KMS-11 (cell line): ENCODE measurements at regions not wholly inside any gene's neighbourhood (a gene's known extent, or its start where the extent isn't known, plus 50 kb on each side); places are given as distances from the start of the nearest gene placed in this dataset.

Source experiments
- H2AFZ ChIP-seq: fragments of 200-600 bp; sonication (generic); 2 replicates; pipeline ENCODE4 v1.6.1; 2016; ENCODE audit warnings: antibody characterized with exemption, mixed run types, low read depth
- H3K27ac ChIP-seq: fragments of 200-600 bp; sonication (generic); 2 replicates; pipeline ENCODE4 v1.6.1; 2016; ENCODE audit warnings: mild to moderate bottlenecking, mixed run types
- H3K27me3 ChIP-seq: fragments of 200-600 bp; sonication (generic); 2 replicates; pipeline ENCODE4 v1.6.1; 2017; ENCODE audit warnings: mild to moderate bottlenecking, low read depth, mixed run types, moderate library complexity; ENCODE audit not compliant: insufficient read depth
- H3K36me3 ChIP-seq: fragments of 200-600 bp; sonication (generic); 2 replicates; pipeline ENCODE4 v1.6.1; 2017; ENCODE audit warnings: mild to moderate bottlenecking, mixed run types; ENCODE audit not compliant: insufficient read depth
- H3K4me1 ChIP-seq: fragments of 200-600 bp; sonication (generic); 2 replicates; pipeline ENCODE4 v1.6.1; 2016; ENCODE audit warnings: mild to moderate bottlenecking, low read depth, mixed run types; ENCODE audit not compliant: poor library complexity, severe bottlenecking
- H3K4me2 ChIP-seq: fragments of 200-600 bp; sonication (generic); 2 replicates; pipeline ENCODE4 v1.7.0; 2016; ENCODE audit warnings: mild to moderate bottlenecking, mixed run types
- H3K4me3 ChIP-seq: fragments of 200-600 bp; sonication (generic); IDR thresholded peaks from 2 replicates; pipeline ENCODE4 v1.6.1; 2017; ENCODE audit warnings: low read depth, low read length, mixed read lengths; ENCODE audit not compliant: insufficient read depth
- H3K79me2 ChIP-seq: fragments of 200-600 bp; sonication (generic); 2 replicates; pipeline ENCODE4 v1.6.1; 2016; ENCODE audit warnings: low read depth, mixed run types; ENCODE audit not compliant: insufficient read depth
- H3K9ac ChIP-seq: fragments of 200-600 bp; sonication (generic); 2 replicates; pipeline ENCODE4 v1.6.1; 2016; ENCODE audit warnings: mild to moderate bottlenecking, mixed run types
- H4K20me1 ChIP-seq: fragments of 200-600 bp; sonication (generic); 2 replicates; pipeline ENCODE4 v1.6.1; 2016; ENCODE audit warnings: mild to moderate bottlenecking, mixed run types; ENCODE audit not compliant: insufficient read depth
- TF ChIP-seq, protein P1 (sequence below): fragments of 200-600 bp; sonication (generic); conservative IDR thresholded peaks from 2 replicates; pipeline ENCODE4 v1.6.1; 2017; ENCODE audit warnings: low read depth, mild to moderate bottlenecking, antibody characterized with exemption, low read length, moderate library complexity, mixed read lengths

DNA sequence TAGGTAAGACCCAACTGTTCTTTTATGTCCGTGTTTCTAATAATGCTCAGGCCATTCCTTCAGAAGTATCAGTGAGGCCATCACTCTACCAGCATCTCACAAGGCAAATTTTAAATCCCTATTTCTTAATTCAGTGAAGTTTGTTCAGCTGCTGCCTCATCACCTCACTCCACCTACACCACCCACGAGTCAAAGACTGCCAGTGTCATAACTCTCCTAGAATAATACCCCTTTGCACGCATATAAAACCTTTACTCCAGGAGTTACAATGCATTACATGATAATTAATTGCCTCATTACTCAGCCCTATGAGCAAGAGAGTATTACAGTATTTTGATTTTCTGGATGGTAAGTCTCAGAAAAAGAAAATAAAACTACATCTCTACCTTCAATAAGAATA, 793.6 kb downstream of the TFAP2A start:
- Histone ChIP-seq H3K27ac (no peak overlapping the region), H2AFZ (no peak overlapping the region), H4K20me1 (no peaks in the 10 kb centered on the region), H3K4me3 (no peak overlapping the region), H3K79me2 (no peaks in the 10 kb centered on the region), H3K9ac (no peak overlapping the region), H3K4me2 (no peak overlapping the region), H3K27me3 (no peaks in the 10 kb centered on the region), H3K36me3 (no peaks in the 10 kb centered on the region), H3K4me1 (no peaks in the 10 kb centered on the region)
- TF ChIP-seq, protein P1, sequence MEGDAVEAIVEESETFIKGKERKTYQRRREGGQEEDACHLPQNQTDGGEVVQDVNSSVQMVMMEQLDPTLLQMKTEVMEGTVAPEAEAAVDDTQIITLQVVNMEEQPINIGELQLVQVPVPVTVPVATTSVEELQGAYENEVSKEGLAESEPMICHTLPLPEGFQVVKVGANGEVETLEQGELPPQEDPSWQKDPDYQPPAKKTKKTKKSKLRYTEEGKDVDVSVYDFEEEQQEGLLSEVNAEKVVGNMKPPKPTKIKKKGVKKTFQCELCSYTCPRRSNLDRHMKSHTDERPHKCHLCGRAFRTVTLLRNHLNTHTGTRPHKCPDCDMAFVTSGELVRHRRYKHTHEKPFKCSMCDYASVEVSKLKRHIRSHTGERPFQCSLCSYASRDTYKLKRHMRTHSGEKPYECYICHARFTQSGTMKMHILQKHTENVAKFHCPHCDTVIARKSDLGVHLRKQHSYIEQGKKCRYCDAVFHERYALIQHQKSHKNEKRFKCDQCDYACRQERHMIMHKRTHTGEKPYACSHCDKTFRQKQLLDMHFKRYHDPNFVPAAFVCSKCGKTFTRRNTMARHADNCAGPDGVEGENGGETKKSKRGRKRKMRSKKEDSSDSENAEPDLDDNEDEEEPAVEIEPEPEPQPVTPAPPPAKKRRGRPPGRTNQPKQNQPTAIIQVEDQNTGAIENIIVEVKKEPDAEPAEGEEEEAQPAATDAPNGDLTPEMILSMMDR: no peak

DNA sequence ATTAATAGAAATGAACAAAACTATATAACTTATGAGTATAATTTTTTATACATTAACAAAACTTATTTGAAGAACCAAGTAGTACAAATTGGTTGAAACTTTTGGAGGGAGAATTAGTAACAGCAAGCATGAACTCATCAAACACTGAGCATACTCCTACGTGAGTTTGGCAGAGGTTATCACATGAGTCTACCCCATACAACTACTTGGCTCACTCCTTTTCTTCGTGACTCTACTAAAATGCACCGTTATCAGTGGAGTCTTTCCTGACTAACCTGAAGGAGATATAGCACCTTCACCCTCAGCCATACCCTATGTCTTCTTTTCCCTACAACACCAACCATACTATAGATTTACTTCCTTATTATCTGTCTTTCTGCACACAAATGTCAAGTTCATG, 794.2 kb downstream of the TFAP2A start:
- Histone ChIP-seq H3K27ac (no peak overlapping the region), H3K4me3 (no peak overlapping the region), H3K79me2 (no peaks in the 10 kb centered on the region), H2AFZ (no peak overlapping the region), H3K4me2 (no peak overlapping the region), H3K4me1 (no peaks in the 10 kb centered on the region), H3K9ac (no peak overlapping the region), H3K36me3 (no peaks in the 10 kb centered on the region), H4K20me1 (no peaks in the 10 kb centered on the region), H3K27me3 (no peaks in the 10 kb centered on the region)
- TF ChIP-seq, protein P1: no peak

DNA sequence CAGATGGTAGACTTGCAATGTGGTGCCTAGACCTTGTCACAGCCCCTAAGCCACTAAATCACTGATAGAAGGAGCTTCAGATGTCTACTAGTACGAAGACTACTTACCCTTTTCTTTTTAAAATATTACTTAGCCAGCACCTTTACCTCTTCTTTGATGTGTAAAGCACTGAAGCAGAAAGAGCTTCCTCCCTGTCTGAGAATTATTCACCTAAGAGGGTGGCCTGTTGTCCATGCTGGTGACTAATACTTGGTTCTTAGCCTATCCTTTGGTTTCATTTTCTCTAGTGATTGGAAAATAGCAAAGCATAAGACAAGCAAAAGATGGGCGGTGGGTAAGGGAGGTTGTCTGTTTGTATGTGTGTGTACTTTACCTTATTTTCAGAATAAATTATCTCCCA, 794.6 kb downstream of the TFAP2A start:
- Histone ChIP-seq H3K9ac (no peak overlapping the region), H3K27me3 (no peaks in the 10 kb centered on the region), H3K79me2 (no peaks in the 10 kb centered on the region), H3K4me1 (no peaks in the 10 kb centered on the region), H4K20me1 (no peaks in the 10 kb centered on the region), H2AFZ (no peak overlapping the region), H3K27ac (no peak overlapping the region), H3K4me3 (no peak overlapping the region), H3K36me3 (no peaks in the 10 kb centered on the region), H3K4me2 (no peak overlapping the region)
- TF ChIP-seq, protein P1: no peak

DNA sequence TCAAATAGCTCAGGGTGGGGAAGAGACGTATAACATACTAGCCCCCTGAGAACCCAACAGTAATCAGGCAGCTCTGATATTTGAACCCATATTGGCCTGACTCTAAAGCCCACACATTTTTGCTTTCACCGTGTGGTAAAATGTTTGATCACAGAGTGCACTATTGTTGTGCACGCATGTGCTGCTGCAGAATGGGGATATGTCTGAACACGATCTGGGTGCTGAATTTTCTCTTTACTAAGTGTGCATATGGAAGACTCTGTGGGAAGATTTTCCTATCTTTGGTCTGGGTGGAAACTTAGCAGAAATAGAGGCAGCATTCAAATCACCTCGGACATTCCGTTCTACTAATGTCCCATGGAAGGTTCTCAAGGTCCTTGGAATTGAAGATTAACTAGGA, 800.1 kb downstream of the TFAP2A start:
- Histone ChIP-seq H3K4me2 (no peak overlapping the region), H3K36me3 (no peaks in the 10 kb centered on the region), H2AFZ (no peak overlapping the region), H3K27ac (no peak overlapping the region), H4K20me1 (no peaks in the 10 kb centered on the region), H3K79me2 (no peaks in the 10 kb centered on the region), H3K27me3 (no peaks in the 10 kb centered on the region), H3K4me3 (no peak overlapping the region), H3K4me1 (no peaks in the 10 kb centered on the region), H3K9ac (no peak overlapping the region)
- TF ChIP-seq, protein P1: no peak

DNA sequence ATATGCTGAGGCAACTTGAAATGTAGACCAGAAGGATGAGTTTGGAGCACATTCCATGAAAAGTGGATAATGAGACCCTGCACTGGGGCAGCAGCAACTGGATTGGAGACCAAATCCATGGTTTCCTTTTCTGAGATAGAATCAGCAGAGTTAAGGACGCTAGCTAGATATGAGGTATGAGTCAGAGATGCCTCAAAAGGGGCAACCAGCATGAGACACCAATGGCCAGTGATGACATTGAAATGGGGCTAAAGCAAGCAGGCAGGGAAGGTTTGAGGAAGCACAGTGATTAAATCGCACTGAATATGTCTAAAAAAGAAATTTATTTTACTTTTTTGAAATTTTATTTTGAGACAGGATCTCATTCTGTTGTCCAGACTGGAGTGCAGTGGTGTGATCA, 802.4 kb downstream of the TFAP2A start:
- no peaks in the 10 kb centered on the region for H3K27me3 ChIP-seq
- no peaks in the 10 kb centered on the region for H3K4me1 ChIP-seq
- no peaks in the 10 kb centered on the region for H3K36me3 ChIP-seq
- H3K4me2 ChIP-seq: no peak overlapping the region
- no peaks in the 10 kb centered on the region for H4K20me1 ChIP-seq
- H3K79me2 ChIP-seq: no peaks in the 10 kb centered on the region
- no peak overlapping the region for H3K4me3 ChIP-seq
- H3K27ac ChIP-seq: no peak overlapping the region
- H2AFZ ChIP-seq: no peak overlapping the region
- H3K9ac ChIP-seq: no peak overlapping the region
- TF ChIP-seq, protein P1: no peak
